GM18508 (cell line): ENCODE measurements at regions not wholly inside any gene's neighbourhood (a gene's known extent, or its start where the extent isn't known, plus 50 kb on each side); places are given as distances from the start of the nearest gene placed in this dataset.
"Not testable (repeated sequence)": the region's sequence is repeated elsewhere in the genome, so short reads cannot be mapped to it uniquely, and the experiment has no call there.

Source experiments
- ATAC-seq: cut with Tn5 transposase; IDR thresholded peaks from one replicate; pipeline ENCODE4 v1.9.1; 2021; ENCODE audit warnings: moderate number of reproducible peaks; ENCODE audit not compliant: insufficient read depth, unreplicated experiment

- no peak for ATAC-seq
These were observed 228.7 kb downstream of the SKIDA1 start for GRCh38 chr10:21296575-21297355.

DNA sequence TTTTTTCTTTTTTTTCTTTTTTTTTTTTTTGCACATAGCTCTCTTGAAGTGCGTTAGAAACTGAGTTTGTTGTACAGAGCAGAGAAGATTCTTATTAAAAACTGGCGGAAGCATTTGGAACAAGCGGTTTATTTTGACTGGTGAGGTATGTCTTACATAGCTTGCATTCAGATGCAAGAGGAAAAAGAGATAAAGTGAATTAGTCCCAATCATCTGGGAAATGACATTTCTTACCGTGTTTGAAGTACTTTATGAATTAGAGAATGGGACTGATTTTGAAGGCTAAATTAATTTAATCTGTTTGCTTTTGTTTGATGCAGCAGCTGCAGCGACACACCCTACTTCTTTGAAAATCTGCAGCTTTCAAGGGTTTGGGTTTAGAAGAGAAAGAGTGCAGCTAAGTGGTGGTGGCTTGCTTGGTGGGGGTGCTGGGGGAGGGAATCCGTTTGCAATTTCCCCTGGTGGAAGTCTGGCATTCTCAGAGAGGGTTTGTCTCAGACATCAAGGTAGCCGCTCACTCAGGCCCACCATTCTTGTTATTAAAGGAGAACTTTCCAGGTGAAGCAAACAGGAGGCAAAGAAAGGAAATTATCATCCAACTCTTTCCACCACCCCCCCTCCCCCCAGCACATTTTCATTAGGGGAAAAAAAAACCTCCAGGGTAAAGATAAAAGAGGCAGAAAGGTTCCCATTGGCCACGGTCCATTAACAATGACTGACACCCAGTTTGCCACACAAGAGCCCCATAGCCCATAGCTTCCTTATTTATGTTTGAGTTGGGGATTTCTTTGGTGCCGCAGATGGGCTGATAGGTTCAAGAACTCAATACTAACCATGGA lies 231.7 kb downstream of the SKIDA1 start:
- no peak for ATAC-seq

DNA sequence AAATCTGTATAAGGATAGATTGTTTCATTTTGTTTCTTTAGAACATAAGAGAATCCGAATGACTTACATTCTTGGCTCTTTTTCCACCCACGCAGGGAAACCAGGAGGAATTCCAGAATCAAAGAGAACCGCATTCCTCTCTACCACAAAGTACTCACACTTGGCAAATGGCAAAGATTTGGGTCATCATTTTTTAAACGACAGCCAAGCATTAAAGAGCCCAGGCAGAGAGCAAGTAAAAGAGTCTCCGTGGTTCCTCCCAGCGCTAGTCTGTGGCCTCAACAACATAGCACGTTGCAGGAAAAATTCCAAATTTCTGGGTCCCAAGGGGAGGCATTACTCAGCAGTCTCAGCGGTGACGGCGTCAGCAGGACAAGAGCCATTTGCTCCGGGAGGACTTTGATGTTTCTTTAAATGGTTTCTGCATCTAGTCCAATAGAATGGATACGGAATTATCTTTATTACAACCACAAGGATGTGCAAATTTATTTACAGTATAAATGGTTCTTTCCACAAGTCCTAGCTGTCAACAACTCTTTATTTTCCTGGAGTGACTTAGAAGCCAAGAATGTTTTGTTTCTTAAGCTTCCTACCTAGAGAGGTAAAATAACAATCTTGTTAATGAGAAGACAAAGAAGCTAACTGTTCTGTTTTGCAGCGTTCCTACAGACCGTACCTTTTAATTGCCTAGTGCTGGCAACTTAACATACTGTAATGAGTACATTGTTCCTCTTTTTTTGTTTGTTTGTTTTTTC lies 232.5 kb downstream of the SKIDA1 start:
- ATAC-seq: no peak

GRCh38 chr10:21290499-21291160 lies 234.9 kb downstream of the SKIDA1 start:
- no peak for ATAC-seq

GRCh38 chr10:21289961-21290360 lies 235.5 kb downstream of the SKIDA1 start:
- no peak for ATAC-seq

DNA sequence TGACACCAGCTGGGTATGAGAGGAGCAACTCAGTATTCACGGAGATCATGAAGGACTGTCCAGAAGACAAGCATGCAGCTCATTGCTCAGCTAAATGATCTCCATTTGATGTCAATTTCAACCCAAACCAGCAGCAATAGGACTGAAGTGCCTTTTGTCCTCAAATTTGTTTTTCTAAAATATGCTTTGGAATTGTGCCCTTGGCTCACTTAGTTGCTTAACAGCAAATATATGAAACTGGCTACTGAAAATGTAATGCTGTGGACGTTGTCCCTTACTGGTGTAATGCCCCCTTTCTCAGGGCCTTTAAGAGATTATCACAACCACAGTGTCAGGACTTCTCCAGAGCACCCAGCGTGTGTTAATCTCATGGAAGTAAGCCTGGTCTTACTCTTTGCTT lies 236.2 kb downstream of the SKIDA1 start:
- ATAC-seq: no peak

DNA sequence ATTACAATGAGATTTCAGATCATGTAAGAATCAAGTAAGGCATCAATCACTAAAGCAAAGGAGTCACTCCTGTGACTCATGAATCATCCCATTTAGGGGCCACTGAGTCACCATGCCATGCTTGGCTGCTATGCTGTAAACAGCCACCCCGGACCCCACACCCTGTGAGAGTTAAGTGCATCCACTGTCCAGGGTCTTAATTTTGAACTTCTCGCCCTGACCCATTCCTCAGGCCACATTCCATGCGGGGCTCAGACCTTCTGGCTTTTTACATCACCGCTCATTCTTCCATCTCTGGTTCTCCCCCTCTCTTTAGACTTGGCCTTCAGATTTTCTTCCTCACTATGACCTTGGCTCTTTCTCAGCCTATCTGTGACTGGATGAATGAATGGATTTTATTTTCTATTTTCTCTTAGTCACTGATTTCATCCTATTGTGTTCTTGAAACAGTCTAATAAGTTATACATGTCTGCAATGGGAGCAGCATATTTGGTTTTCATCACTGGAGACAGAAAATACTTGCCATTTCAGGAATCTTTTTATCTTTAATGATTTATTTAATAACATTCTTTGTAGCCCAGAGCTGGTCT lies 239.6 kb downstream of the SKIDA1 start:
- ATAC-seq: no peak

DNA sequence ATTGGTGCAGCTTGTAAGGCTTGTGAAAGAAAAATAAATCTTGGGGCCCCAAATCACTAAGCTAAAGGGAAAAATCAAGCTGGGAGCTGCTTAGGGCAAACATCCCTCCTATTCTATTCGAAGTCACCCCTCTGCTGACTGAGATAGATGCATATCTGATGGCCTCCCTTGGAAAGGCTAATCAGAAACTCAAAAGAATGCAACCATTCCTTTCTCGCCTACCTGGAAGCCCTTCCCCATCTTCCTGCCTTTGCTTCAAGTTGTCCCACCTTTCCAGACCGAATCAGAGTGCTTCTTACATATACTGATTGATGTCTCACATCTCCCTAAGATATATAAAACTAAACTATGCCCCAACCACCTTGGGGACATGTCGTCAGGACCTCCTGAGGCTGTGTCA lies 240.3 kb downstream of the SKIDA1 start:
- ATAC-seq: no peak

- no peak for ATAC-seq
These were observed 241.2 kb downstream of the SKIDA1 start for GRCh38 chr10:21284301-21284700.

- not testable (repeated sequence) for ATAC-seq
These were observed 242.4 kb downstream of the SKIDA1 start for GRCh38 chr10:21283053-21283452.

- no peak for ATAC-seq
These were observed 243.6 kb downstream of the SKIDA1 start for GRCh38 chr10:21281765-21282484.

GRCh38 chr10:21280971-21281572 lies 244.4 kb downstream of the SKIDA1 start:
- no peak for ATAC-seq

DNA sequence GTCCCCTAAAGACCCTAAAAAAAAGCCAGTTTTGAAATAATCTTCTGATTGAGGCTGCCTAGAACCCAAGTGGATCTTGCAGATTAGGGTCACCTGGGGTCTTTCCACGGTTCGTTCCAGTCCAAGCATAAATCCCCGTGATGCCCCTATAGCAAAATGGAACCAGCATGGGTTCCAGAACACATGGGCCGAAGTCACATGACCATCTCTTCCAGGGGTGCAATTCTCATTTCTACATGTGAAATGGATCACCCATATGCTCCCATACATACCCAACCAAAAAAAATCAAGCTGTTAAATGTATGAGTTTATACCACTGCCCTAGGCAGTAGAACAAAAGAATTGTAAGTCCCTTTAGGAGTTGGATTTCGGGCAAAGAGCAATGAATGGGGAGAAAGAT lies 245.4 kb downstream of the SKIDA1 start:
- ATAC-seq: no peak

- ATAC-seq: no peak
These were observed 246.3 kb downstream of the SKIDA1 start for GRCh38 chr10:21279217-21279575.

GRCh38 chr10:21278491-21279216 lies 246.8 kb downstream of the SKIDA1 start:
- ATAC-seq: peak; percentile 89

DNA sequence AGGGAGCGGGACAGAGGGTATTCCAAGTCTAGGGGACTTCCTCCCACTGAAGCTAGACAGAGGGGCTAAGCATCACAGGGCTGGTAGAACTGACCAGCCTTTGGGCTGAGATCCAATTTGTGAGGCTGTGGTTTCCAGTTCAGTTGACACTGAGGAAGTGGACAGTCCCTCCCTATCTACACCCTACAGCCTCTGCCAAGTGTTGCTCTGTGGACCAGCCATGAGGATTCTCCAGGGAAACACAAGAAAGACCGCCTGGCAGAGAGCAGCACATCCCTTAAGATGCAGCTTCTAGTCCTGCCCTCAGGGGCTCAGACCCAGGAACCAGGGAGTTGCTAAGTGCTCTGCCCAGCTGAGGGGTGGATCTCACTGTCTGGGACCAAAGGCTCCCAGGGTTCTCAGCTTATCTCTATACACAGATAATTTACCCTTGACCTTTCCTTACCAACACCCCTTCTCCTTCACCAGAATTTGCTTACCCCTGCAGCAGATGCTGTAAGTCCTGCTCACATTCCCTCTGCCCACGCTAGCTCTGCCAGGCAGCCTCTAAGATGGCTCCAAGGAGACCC lies 252.0 kb downstream of the SKIDA1 start:
- ATAC-seq: no peak

DNA sequence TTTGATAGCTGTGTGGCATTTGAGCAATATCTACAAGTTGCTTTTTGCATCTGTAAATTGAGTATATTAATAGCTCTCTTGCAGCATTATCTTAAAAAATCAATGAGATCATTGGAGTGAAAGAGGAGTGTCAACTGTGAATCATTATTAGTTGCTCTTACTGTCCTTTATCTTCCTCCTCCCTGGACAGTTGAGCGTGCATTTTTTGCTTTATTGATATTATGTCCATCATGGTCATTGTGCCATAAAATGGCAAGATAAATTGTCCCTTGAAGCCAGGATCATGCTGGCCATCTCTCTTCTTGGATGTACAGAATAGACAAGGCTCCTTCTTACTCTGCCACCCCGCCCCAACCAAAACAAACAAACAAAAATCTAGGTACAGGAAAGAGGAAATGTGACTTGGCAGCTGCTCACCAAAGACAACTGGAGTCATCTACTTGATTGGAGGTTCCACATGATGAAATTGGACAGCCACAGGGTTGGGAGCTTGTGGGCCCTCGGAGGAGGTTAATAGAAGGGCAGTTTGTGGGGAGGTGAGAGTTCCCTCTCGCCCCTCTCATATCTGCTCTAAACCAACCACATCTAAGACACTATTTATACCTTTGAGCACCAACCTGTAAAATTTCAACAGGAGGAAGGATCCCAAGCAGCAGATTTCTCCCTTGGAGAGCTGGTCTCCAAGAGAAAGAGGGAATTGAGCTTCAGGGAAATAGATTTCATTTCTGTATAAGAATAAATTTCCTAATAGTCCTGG lies 252.7 kb downstream of the SKIDA1 start:
- ATAC-seq: no peak
